OCI-LY1 (cell line): ENCODE measurements at regions not wholly inside any gene's neighbourhood (a gene's known extent, or its start where the extent isn't known, plus 50 kb on each side); places are given as distances from the start of the nearest gene placed in this dataset.

Experiments used
- H2AFZ ChIP-seq: fragments of 200-600 bp; sonication (generic), shearing (Covaris generic); 2 replicates; pipeline ENCODE4 v1.6.0; 2014; ENCODE audit warnings: antibody characterized with exemption, mild to moderate bottlenecking, low read length
- H3F3A ChIP-seq: fragments of 200-600 bp; sonication (generic), shearing (Covaris generic); 2 replicates; pipeline ENCODE4 v1.6.0; 2014; ENCODE audit warnings: mild to moderate bottlenecking, antibody characterized with exemption, low read length, moderate library complexity; ENCODE audit not compliant: insufficient read depth
- H3K27ac ChIP-seq: fragments of 200-600 bp; sonication (generic); 2 replicates; pipeline ENCODE4 v1.5.1; 2014; ENCODE audit warnings: low read length, mixed run types, mild to moderate bottlenecking, low read depth; ENCODE audit not compliant: poor library complexity, severe bottlenecking
- H3K27me3 ChIP-seq: fragments of 200-600 bp; sonication (generic); 2 replicates; pipeline ENCODE4 v1.6.0; 2014; ENCODE audit warnings: antibody characterized with exemption, mild to moderate bottlenecking, low read length, moderate library complexity; ENCODE audit not compliant: insufficient read depth
- H3K36me3 ChIP-seq: fragments of 200-600 bp; sonication (generic); 2 replicates; pipeline ENCODE4 v1.6.1; 2014; ENCODE audit warnings: mild to moderate bottlenecking, antibody characterized with exemption, low read length, moderate library complexity, mixed read lengths; ENCODE audit not compliant: insufficient read depth
- H3K4me1 ChIP-seq: fragments of 200-600 bp; sonication (generic); 2 replicates; pipeline ENCODE4 v1.5.1; 2014; ENCODE audit warnings: mild to moderate bottlenecking, low read length, moderate library complexity; ENCODE audit not compliant: insufficient read depth, severe bottlenecking
- H3K4me2 ChIP-seq: fragments of 200-600 bp; sonication (generic), shearing (Covaris generic); 2 replicates; pipeline ENCODE4 v1.6.1; 2014; ENCODE audit warnings: low read length
- H3K4me3 ChIP-seq: fragments of 200-600 bp; sonication (generic); 2 replicates; pipeline ENCODE4 v1.5.1; 2014; ENCODE audit warnings: low read length, low read depth, mild to moderate bottlenecking, mixed read lengths; ENCODE audit not compliant: poor library complexity, severe bottlenecking
- H3K79me2 ChIP-seq: fragments of 200-600 bp; shearing (Covaris generic); 2 replicates; pipeline ENCODE4 v1.6.1; 2016; ENCODE audit warnings: mixed run types, low read length, mixed read lengths; ENCODE audit not compliant: insufficient read depth
- H3K9ac ChIP-seq: fragments of 200-600 bp; sonication (generic), shearing (Covaris generic); 2 replicates; pipeline ENCODE4 v1.6.1; 2014; ENCODE audit warnings: mild to moderate bottlenecking, low read length, mixed read lengths
- H3K9me2 ChIP-seq: fragments of 200-600 bp; sonication (generic), shearing (Covaris generic); 2 replicates; pipeline ENCODE4 v1.6.1; 2014; ENCODE audit warnings: low read depth, mild to moderate bottlenecking, low read length, mixed read lengths
- H3K9me3 ChIP-seq: fragments of 200-600 bp; shearing (Covaris generic); 2 replicates; pipeline ENCODE4 v1.6.1; 2014; ENCODE audit warnings: low read length, mixed read lengths
- H4K20me1 ChIP-seq: fragments of 200-600 bp; sonication (generic), shearing (Covaris generic); 2 replicates; pipeline ENCODE4 v1.6.0; 2016; ENCODE audit warnings: mild to moderate bottlenecking, low read length; ENCODE audit not compliant: insufficient read depth
- CTCF ChIP-seq: fragments of 200-600 bp; sonication (generic), shearing (Covaris generic); IDR thresholded peaks from 2 replicates; pipeline ENCODE4 v1.5.1; 2017; ENCODE audit warnings: mild to moderate bottlenecking, antibody characterized with exemption, low read length, moderate library complexity, mixed read lengths
- EZH2 ChIP-seq: fragments of 200-600 bp; sonication (generic), shearing (Covaris generic); IDR thresholded peaks from 2 replicates; pipeline ENCODE4 v1.8.0; 2017; ENCODE audit warnings: borderline replicate concordance, mixed run types, mild to moderate bottlenecking, antibody characterized with exemption, low read length, moderate library complexity, mixed read lengths

GRCh38 chr2:42957109-42957860, 164.9 kb upstream of the HAAO start:
- Histone ChIP-seq H4K20me1 (no peaks in the 10 kb centered on the region), H3K4me3 (no peak overlapping the region), H3K9me3 (no peaks in the 10 kb centered on the region; the same call in 1 of the 2 replicates), H3K79me2 (no peaks in the 10 kb centered on the region), H2AFZ (no peak overlapping the region), H3K27ac (no peak overlapping the region), H3K4me1 (peaks cover 22% of the 10 kb centered on the region), H3K27me3 (no peaks in the 10 kb centered on the region; the same call in 1 of the 2 replicates), H3F3A (no peaks in the 10 kb centered on the region), H3K4me2 (no peak overlapping the region), H3K36me3 (no peaks in the 10 kb centered on the region), H3K9ac (no peak overlapping the region), H3K9me2 (no peaks in the 10 kb centered on the region)
- TF ChIP-seq CTCF (no peak), EZH2 (no peak)

DNA sequence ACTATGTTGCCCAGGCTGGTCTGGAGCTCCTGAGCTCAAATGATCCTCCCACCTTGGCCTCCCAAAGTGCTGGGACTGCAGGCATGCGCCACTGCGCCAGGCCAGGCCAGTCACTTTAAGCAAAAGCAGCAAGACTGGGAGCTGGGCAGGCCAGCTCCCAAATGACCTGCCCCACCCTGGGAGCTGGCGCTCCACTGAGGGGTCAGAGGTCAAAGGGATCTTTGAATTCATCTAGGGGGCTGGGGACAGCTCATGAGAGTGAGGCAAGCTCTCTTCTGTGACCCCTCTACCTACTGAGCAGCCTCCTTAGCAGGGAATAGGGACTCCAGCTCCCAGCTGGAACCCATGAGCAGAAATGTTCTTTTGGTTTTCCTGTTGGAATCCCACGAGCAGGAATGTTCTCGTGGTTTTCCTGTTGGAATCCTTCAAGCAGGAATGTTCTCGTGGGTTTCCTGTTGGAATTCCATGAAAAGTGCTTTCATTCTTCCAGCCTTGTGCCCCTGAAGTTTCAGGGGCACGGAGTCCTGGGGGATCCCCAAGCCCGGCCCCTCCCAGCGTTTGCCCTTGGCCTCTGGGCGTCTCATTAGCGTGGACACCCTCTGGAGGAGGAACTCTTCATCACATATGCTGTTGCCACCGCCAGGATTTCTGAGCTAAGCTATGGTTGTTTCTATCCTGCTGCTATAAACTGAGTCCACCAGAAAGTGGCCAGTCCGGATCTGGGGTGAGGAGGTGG, 162.0 kb upstream of the HAAO start:
- no peaks in the 10 kb centered on the region for H3F3A ChIP-seq
- H3K36me3 ChIP-seq, result peaks cover 6% of the 10 kb centered on the region; the same call in 1 of the 2 replicates
- H3K79me2 ChIP-seq, result no peaks in the 10 kb centered on the region
- no peak overlapping the region for H3K4me3 ChIP-seq
- no peaks in the 10 kb centered on the region for H3K9me2 ChIP-seq
- H3K9me3 ChIP-seq, result no peaks in the 10 kb centered on the region; the same call in none of the 2 replicates
- H3K9ac ChIP-seq, result no peak overlapping the region
- H3K4me2 ChIP-seq, result no peak overlapping the region
- no peak overlapping the region for H2AFZ ChIP-seq
- TF ChIP-seq CTCF, result no peak
- no peak for TF ChIP-seq EZH2
- peaks cover 17% of the 10 kb centered on the region for H3K4me1 ChIP-seq
- H3K27ac ChIP-seq, result no peak overlapping the region
- H3K27me3 ChIP-seq, result no peaks in the 10 kb centered on the region
- no peaks in the 10 kb centered on the region for H4K20me1 ChIP-seq

DNA sequence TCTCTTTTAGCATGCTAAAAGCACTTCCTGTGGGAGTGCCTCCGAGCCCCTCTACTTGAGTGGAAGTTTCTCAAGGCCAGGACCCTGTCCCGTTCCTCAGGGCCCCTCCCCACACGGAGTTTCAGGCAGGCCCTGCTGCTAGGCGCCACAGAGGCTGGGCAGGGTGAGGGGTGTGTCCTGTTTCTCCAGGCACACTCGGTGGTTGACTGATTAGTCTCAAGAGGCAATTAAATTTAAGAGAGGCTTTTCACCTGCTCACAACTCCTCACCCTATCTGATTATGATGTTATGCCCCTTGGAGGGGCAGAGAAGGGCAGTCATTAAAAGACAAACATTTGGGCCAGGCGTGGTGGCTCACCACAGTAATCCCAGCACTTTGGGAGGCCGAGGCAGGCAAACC, 160.8 kb upstream of the HAAO start:
- Histone ChIP-seq H3K4me1 (peaks cover 26% of the 10 kb centered on the region), H3K36me3 (peaks cover 6% of the 10 kb centered on the region; the same call in 1 of the 2 replicates), H3K4me2 (no peak overlapping the region), H4K20me1 (no peaks in the 10 kb centered on the region), H3K4me3 (no peak overlapping the region), H3K9me2 (no peaks in the 10 kb centered on the region), H3K27me3 (no peaks in the 10 kb centered on the region), H3K9me3 (no peaks in the 10 kb centered on the region; the same call in none of the 2 replicates), H3F3A (no peaks in the 10 kb centered on the region), H3K79me2 (no peaks in the 10 kb centered on the region), H3K9ac (no peak overlapping the region), H2AFZ (no peak overlapping the region), H3K27ac (no peak overlapping the region)
- TF ChIP-seq EZH2 (no peak), CTCF (no peak)
